ENCODE measurements at regions not wholly inside any gene's neighbourhood (a gene's known extent, or its start where the extent isn't known, plus 50 kb on each side); places are given as distances from the start of the nearest gene placed in this dataset.

DNA sequence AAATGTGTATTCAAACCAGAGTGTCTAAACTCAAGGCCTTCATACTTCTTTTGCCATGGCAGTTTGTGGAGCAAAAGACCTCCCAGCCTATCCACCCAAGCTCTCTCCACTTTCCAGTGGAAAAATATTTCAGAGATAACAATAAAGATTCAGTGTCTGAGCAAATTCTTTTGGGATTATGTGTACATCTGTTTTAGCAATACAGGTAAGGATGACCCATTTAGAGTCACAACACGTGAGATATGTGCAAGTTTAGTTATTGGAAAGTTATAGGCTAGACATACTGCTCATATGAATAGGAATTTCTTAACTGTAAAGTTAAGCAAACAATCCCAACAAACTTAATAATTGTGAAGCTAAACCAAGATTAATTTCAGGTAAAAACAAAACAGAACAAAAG, 174.5 kb upstream of the LRIG1 start:
- H3K27ac ChIP-seq, result no peak overlapping the region
- no peak for DNase-seq
- peaks cover 0 to 9% (median 0%) of the 10 kb centered on the region in 12 donors for H3K9me3 ChIP-seq
- ATAC-seq, result no peak
- intact Hi-C loops (cut with DNase I), result loop anchor here in 1 of 10 donors (10.0 kb wide), 1 partner anchor 271 kb away; no protein-coding TSS in a partner anchor
- TF ChIP-seq POLR2A (IDR thresholded peaks at IDR 0.05), result no peak
- TF ChIP-seq, protein P1, sequence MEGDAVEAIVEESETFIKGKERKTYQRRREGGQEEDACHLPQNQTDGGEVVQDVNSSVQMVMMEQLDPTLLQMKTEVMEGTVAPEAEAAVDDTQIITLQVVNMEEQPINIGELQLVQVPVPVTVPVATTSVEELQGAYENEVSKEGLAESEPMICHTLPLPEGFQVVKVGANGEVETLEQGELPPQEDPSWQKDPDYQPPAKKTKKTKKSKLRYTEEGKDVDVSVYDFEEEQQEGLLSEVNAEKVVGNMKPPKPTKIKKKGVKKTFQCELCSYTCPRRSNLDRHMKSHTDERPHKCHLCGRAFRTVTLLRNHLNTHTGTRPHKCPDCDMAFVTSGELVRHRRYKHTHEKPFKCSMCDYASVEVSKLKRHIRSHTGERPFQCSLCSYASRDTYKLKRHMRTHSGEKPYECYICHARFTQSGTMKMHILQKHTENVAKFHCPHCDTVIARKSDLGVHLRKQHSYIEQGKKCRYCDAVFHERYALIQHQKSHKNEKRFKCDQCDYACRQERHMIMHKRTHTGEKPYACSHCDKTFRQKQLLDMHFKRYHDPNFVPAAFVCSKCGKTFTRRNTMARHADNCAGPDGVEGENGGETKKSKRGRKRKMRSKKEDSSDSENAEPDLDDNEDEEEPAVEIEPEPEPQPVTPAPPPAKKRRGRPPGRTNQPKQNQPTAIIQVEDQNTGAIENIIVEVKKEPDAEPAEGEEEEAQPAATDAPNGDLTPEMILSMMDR (IDR thresholded peaks at IDR 0.05), result no peak
- no peaks in the 10 kb centered on the region for H3K36me3 ChIP-seq
- peaks cover 0 to 6% (median 0%) of the 10 kb centered on the region in 12 donors for H3K4me1 ChIP-seq
- H3K4me3 ChIP-seq, result no peak overlapping the region
- WGBS, 4 donors, result 30 to 50% (median 33%) methylated on average over 1 of the region's 1 CpG
- H3K27me3 ChIP-seq, result no peaks in the 10 kb centered on the region

DNA sequence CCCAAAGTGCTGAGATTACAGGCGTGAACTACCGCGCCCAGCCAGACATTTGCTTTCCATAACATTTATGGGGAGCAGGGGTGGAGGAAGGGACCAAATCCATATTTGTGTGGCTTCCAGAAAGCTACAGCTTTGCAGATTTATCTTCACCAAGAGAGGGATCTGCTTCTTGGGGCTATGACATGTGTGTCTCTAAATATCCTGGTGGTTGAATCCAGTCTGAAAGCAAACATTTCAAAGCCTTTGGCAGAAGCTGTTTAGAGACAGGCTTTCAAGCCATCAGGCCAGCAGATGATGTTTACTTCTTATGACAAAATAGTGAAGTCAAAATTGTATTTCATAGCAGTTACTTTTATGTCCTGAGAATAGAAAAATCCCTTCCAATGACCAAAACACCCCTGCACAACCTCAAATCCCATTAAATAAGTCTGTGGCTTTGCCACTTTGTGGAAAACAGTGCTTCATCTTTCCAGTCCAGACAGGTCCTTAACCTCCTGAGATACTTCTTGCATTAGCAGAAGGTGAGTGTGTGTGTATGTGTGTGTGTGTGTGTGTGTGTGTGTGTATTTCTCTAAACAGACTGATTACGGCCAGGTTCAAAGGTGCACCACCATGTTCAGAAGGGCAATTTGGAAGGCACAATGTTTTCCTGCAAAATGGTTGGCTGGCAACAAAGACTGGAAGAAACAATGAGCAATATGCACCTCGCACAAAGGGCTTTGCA, 191.4 kb upstream of the LRIG1 start:
- H3K4me3 ChIP-seq, result no peak overlapping the region
- 94 to 97% (median 96%) methylated on average over 5 of the region's 5 CpGs for WGBS, 4 donors
- H3K27ac ChIP-seq, result peak overlapping the region in 1 of 12 donors; percentile 59
- no peak for DNase-seq
- H3K36me3 ChIP-seq, result no peaks in the 10 kb centered on the region
- intact Hi-C loops (cut with DNase I), result no loop called here
- no peaks in the 10 kb centered on the region for H3K27me3 ChIP-seq
- no peak for TF ChIP-seq POLR2A (IDR thresholded peaks at IDR 0.05)
- TF ChIP-seq, protein P1 (IDR thresholded peaks at IDR 0.05), result no peak
- H3K4me1 ChIP-seq, result peaks cover 0 to 9% (median 2%) of the 10 kb centered on the region in 12 donors
- H3K9me3 ChIP-seq, result no peaks in the 10 kb centered on the region
- no peak for ATAC-seq

DNA sequence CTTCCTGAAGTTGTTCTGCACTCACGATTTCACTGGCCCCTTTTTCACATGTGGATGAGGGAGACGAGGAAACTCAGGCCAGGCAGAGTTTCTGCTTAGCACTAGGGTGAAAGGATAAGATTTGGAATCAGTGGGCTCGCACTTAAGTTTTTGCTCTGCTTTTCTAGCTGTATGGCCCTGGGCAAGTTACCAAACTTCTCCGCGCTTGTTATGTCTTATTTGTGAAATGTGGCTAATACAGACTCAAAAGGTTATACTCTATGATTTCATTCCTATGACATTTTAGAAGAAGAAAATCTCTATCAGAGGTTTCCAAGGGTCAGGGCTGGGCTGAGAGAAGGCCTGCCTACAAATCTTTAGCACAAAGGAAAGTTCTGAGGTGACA, 191.9 kb upstream of the LRIG1 start:
- H3K4me3 ChIP-seq, result no peak overlapping the region
- TF ChIP-seq, protein P1 (IDR thresholded peaks at IDR 0.05), result no peak
- TF ChIP-seq POLR2A (IDR thresholded peaks at IDR 0.05), result no peak
- peak overlapping the region in 1 of 12 donors; percentile 59 for H3K27ac ChIP-seq
- no peaks in the 10 kb centered on the region for H3K36me3 ChIP-seq
- no peak for ATAC-seq
- 89 to 94% (median 90%) methylated on average over 5 of the region's 5 CpGs for WGBS, 4 donors
- no peak for DNase-seq
- intact Hi-C loops (cut with DNase I), result no loop called here
- no peaks in the 10 kb centered on the region for H3K27me3 ChIP-seq
- peaks cover 0 to 9% (median 2%) of the 10 kb centered on the region in 12 donors for H3K4me1 ChIP-seq
- no peaks in the 10 kb centered on the region for H3K9me3 ChIP-seq

DNA sequence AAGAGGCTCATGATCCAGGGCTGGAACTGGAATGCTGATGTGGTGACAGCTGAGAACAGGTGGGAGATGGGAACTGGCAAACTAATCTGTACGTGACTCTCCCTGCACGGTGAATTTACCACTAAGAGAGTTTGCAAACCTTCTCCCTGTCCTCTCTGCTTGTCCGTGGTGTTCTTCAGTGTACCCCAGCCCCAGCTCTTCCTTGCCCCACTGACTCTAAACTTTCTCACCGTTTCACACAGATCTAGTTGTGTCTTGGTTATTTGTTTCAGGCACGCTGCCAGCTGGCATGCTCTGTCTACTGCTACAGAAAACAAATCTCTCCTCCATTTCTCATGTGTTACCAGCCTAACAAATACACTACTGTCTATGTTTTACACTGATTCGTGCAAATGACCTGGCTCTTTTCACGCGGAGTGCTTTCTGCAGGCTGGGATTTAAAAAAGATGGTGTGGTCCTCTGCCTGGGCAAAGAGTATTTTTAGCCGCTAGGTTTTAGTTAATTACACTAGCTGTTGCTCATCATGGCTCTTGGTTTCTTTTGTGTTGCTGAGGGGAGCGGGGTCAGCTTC, 192.7 kb upstream of the LRIG1 start:
- DNase-seq, result peak in 1 of 5 donors; percentile 49
- intact Hi-C loops (cut with DNase I), result no loop called here
- WGBS, 4 donors, result 32 to 52% (median 46%) methylated on average over 10 of the region's 10 CpGs
- no peak for ATAC-seq
- Histone ChIP-seq H3K36me3 (no peaks in the 10 kb centered on the region), H3K4me3 (no peak overlapping the region), H3K9me3 (no peaks in the 10 kb centered on the region), H3K4me1 (peaks cover 0 to 9% (median 2%) of the 10 kb centered on the region in 12 donors), H3K27ac (peak overlapping the region in 1 of 12 donors; percentile 59), H3K27me3 (no peaks in the 10 kb centered on the region)
- TF ChIP-seq POLR2A (IDR thresholded peaks at IDR 0.05), result no peak
- TF ChIP-seq, protein P1 (IDR thresholded peaks at IDR 0.05), result no peak

All from heart left ventricle (tissue), 16 donors.